Suppressor macrophage treated with lipopolysaccharide for 4 hours (primary cell): ENCODE measurements at regions not wholly inside any gene's neighbourhood (a gene's known extent, or its start where the extent isn't known, plus 50 kb on each side); places are given as distances from the start of the nearest gene placed in this dataset.
"Not testable (repeated sequence)": the region's sequence is repeated elsewhere in the genome, so short reads cannot be mapped to it uniquely, and the experiment has no call there.

Experiments used
- DNase-seq: peaks from one replicate; pipeline ENCODE4 v3.0.0-alpha.2; 2020

DNA sequence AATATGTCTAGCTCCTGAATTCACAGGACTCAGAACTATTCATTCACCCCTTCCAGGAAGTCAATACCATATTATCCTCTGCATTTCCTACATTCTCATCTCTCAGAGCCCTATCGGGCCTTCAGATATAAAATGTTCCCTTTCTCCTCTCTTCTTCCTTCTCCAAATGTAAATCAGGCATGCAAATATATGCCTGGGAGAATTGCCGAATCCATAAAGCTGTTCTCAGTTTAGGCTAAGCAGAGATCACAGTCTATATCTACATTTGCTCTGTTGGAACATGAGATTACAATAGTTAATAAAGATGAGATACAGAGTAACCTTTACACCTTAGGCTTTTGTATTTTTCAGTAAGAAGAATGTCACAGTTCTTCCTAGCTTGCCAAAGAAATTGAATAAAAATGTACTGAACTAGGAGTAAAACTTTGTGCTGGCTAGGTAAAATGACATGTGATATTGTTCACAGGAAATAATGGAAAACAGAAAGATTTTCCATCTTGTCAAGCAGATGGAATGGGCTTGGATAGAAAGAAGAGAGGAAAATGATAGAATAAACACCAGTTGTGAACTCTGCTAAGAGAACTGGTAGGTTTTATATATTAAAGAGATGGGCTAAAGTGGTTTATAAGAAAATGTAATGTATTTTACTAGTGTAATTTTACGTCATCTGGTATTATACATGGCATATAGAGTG lies 161.5 kb downstream of the NRIP1 start:
- no peak for DNase-seq

DNA sequence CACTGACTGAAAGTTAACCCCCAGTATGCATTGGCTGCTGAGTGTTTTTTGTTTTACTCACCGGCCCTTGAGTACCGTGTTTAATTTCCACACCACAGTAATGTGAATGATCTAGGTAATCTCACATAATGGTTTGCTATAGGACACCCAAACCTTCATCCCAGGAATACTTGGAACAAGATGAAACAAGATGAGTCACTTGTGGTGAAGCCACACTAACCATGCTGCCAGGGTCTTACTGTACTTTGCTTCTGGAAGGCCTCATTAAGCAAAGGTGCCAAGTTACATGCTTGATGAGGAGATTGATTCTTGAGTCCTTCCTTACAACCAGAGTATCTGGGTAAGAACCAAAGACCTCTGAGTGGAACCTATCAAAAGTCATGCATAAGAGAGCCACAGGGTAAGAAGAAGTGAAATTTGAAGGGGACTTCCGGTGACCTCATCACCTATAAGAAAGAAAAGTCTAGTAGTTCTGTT lies 163.3 kb downstream of the NRIP1 start:
- peak; percentile 69 for DNase-seq

DNA sequence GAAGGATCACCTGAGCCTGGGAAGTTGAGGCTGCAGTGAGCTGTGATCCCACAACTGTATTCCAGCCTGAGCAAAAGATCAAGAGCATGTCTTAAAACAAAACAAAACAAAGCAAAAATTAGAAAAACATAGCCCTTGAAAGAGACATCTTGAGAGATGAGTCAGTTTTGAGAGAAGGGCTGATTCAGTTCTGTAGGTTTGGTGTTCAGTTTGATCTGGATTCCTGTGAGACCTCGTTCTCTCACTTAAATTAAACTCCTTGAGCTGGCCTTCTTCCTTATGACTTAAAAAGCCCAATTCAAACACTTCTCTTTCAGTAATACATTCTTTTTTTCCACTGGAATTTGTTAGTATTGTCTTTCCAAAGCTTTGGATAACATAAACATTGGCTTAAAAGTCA lies 164.2 kb downstream of the NRIP1 start:
- DNase-seq = no peak

DNA sequence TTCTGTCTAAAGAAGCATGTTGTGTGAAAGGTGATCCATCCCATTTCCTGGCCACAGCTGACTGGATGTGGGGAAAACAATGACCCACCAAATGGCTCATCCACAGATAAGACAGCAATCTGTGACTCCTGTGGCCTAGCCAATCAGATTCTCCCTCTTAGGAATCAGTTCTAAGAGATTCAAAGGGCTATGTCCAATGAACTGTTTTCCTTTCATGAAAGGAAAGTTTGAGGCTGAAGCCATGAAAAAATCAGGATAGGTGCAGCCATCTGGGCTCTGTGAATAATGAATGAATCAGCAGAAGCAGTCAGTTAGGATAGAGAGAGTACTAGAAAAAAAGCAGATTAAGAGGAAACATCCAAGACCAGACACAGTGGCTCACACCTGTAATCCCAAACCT lies 164.7 kb downstream of the NRIP1 start:
- DNase-seq = no peak

DNA sequence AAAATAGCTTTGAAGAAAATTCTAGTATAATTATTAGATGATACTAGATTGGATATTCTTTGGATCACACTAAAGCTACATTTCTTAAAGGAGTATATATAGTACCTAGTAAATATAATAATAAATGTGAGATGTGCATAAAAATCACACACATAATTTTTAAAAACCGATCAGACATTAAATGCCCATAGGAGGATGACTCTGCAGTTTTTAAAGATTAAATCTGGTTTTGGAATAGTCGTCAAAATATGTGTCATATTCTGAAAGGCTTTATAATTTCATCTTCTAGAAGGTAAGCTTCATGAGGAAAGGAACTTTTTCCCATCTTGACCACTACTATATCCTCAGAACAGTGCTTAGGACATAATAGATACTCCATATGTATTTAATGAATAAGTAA lies 169.0 kb downstream of the NRIP1 start:
- no peak for DNase-seq

DNA sequence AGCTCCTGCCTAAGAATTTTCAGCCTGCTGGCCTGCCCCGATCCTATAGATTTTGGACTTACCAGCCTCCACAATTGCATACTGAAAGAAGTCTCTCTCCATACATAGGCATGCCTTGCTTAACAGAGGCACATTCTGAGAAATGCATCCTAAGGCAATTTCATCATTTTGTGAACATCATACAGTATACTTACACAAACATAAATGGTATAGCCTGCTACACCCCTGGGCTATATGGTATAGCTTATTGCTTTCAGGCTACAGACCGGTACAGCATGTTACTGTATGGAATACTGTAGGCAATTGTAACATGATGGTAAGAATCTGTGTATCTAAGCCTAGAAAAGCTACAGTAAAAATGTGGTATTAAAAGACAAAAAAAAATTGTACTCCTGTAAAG lies 174.7 kb downstream of the NRIP1 start:
- DNase-seq = no peak

DNA sequence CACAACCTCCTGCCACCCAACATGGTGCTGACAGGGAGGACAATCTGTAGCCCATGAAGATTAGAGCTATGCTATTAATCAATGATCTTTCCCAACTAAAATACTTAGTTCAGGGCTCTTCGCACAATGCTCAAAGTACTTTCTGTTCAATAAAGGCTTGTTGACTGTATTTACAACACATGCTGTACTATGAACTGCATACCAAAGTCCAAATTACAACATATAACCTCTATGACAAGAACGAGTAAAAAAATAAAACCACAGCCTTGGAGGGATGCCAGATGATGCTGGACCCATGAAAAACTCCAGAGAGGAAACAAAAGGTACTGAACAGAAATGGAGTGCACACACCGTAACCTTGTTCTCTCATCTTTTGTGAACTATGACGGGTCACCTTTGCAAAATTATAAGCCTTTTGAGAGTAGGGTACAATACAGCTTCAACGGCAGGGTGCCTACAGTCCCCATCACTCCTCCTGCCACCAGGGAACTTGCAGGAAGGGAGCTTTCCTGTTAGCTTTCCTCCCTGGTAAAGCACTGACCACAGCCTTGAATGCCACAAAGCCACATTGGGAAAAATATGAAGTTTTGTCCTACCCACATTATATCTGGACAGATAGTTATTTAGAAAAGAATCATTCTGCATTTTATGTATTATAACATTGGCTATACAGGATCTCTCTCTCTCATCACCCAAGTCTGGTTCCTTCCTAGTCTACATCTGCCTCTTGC lies 175.6 kb downstream of the NRIP1 start:
- no peak for DNase-seq

DNA sequence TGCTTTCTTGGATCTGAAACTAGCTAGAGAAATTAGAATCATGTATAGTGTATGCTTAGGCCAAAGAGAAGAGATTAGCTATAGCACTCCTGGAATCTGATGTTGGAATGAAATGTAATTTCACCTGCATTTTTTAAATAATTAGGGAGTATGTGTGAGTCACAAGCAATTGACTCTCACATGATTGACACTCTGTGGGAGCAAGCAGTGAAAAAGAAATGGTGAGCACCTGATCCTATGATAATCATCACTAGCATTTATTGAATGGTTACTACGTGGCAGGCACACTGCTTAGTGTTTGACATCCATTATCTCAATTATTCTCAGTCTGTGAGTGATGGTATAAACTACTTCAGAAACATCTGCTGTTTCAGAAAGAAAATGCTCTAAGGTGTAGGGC lies 176.6 kb downstream of the NRIP1 start:
- DNase-seq = no peak

DNA sequence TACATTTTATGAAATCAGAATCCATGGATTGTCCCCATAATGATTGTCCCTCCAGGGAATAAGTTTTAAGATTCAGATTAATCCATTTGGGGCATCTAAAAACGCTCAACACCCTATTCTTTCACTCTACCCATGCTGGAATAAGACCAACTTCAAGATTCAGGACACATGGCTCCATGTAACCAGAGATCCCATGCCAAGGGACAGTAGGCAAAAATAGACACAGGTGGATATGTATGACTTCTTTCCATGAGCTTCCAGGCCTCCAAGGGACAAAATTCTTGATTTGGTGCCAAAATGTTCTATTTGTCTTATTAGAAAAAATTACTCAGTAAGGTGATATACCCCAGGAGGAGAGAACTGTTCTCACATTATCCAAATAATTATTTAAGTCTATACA lies 178.8 kb downstream of the NRIP1 start:
- no peak for DNase-seq

DNA sequence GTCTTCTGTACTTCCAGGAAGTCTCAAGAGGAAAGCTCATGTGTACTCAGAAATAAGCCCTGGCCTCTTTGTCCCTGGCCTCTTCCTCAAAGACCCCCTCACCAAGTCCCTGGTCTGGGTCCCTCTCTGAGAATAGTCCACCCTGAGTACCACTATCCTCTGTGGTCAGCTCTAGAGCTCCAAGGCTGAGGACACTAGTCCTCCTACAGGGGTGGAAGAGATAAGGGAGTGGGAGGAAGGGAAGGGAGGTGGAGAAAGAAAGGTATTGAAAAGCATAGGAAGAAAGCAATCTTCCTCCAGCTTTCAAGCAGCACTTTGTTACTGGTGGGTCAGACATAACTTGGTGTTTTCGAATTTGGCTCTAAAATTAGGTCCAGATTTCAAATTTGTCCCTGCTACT lies 181.4 kb downstream of the NRIP1 start:
- DNase-seq = no peak

DNA sequence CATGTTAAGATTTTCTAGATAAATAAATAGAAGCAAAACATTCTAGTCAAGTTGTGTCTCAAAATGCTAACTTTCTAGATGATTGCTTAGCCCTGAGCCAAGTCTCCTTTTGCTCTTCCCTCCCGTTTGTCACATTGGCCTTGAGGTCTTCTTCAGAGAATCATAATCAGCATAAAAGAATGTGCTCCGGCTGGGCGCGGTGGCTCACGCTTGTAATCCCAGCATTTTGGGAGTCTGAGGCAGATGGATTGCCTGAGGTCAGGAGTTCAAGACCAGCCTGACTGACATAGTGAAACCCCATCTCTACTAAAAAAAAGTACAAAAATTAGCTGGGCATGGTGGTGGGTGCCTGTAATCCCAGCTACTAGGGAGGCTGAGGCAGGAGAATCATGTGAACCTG lies 182.3 kb downstream of the NRIP1 start:
- DNase-seq = not testable (repeated sequence)

DNA sequence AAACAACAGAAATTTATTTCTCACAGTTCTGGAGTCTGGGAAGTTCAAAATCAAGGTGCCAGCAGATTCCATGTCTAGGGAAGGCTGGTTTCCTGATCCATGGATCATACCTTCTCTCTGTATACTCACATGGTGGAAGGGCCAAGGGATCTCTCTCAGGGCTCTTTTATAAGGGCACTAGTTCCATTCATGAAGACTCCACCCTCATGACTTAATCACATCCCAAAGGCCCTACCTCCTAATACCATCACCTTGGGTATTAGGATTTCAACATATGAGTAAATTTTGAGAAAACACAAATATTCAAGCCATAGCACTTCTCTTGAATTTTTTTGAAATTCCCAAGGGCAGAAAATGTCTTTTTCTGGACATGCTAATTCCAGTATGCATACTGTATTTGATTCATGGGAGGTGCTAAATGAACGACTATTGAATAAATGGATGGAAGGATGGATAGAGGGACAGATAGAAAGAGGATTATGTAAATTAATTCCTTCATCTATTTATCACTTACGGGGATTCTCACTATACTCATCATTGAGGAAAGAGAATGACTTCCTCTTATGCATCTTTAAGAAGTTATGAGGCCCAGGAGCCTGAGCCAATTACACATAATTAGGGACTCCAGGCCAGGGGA lies 182.8 kb downstream of the NRIP1 start:
- DNase-seq = no peak

DNA sequence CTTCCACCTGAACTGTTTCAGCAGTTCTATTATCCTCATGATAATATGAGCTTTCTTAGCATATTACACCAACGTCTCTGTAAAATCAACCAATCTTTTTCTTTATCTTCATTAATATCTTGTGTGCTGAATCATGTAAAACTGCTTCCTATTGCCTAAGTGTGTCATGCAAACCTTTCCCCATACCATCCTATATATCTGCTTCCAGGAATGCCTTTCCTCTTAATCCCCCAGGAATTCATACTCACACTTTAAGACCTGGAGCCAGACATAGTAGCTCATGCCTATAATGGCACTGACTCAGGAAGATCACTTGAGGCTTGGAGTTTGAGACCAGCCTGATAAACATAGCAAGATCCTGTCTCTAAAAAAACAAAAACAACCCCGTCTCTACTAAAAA lies 183.9 kb downstream of the NRIP1 start:
- DNase-seq = no peak

DNA sequence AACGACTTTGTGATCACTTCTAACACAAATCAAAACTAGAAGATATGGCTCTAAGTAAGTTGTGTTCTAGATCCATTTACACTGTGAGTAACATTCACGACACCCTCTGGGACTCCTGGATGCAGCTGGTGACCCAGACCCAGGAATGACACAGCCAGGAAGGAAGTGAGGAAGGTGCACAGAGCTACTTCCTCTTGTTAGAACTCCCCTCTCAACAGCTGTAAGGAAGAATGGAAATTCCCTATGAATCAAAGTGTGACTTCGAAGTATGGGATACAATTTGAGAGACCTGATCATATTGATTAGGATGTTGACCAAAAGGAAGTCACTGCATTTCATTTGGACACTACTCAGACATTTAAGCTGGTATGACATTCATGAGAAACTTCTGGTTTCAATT lies 185.3 kb downstream of the NRIP1 start:
- peak; percentile 70 for DNase-seq

DNA sequence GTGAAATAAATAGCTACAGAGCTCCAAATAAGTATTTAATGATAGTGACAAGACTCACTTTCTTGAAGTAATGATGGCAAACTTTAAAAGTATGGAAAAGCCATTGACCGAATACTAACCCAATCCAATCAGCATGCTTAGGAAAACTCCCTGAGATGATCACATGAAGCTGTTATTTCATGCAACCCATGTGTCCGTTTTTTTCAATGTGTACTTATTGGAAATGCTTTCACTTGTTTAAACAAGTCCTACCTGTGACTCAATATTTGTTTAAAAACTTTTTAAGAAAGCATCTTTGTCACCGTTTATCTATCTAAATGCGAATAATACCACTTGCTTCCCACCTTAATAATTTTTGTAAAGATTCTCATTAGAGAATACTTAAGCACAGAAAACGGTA lies 185.8 kb downstream of the NRIP1 start:
- no peak for DNase-seq

DNA sequence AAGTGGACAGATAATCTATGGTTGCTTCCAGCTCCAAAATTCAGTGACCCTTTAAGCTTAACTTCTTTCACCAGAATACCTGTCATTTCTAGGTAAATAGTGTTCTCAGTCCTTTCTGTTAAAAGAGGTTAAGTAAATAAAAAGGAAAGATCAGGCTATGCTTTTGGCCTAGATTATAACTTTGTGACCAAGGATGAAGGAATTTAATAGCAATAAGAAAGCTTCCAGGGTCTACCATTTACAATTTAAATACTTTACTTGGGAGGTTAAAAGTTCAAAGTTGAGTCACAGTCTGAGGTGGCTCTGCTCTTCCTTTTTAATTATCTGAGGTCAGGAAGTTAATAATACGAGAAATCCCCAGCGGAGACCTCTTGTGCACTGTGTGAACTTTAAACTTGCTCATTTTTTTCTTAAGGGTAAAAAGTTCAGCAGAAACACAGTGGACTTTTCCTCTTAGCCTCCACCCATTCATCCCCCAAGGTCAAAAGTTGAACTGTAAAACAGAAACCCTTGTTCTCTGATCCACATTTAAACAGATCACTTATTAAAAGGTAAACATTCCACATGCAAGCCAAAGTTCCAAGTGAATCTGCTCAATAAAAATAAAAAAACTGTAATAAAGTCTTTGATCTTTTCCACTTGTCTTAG lies 187.1 kb downstream of the NRIP1 start:
- DNase-seq = peak; percentile 61

DNA sequence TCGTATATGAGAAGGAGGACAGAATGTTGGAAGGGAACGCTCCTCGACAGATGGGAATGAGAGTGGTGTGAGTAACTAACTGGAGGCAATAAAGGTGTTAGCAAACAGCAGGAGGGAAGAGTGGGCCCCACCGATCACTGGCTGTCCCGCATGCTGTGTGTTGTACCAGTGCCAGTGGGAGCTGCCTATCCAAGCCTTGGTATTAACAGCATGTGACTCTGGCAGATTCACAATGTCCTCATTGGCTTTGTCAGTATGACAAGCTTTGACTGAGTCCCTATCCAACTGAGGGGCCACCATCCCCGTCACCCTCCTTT lies 188.3 kb downstream of the NRIP1 start:
- DNase-seq = no peak

DNA sequence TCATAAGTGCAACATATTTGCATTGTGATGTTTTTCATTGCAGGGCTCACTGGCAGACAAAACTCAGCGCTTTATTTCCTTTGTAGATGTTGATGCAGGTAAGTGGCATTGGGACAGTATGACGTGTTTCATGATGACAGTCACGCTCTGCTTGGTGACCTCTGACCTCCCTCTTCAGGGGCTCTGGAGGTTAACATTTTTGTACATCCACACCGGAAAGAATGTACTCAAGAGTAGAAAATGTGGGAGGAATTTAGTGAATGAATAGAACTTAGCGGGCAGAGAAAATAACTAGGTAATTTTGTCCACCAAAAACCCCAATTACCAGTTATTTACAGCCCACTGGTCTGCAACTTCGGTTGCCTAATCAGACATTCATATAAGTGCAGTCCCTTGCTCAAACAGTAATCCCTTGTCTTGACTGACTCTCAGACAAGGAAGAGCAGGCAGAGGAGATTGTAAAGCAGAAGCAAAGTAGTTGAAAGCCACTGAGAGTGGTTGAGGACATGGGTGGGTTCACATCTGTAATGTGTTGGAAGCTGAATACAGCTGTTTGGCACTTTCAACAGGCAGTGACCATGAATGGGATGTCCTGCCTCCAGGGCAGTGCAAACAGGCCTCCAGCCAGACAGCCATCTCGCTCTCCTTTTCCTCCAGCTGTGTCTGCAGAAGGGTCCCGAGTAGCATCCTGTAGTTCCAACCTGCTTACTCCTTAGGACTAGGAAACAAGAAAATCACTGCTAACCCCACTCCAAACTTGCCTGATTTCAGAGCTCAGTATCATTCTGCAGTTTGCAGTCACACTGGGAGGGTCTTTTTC lies 188.9 kb downstream of the NRIP1 start:
- DNase-seq = no peak

DNA sequence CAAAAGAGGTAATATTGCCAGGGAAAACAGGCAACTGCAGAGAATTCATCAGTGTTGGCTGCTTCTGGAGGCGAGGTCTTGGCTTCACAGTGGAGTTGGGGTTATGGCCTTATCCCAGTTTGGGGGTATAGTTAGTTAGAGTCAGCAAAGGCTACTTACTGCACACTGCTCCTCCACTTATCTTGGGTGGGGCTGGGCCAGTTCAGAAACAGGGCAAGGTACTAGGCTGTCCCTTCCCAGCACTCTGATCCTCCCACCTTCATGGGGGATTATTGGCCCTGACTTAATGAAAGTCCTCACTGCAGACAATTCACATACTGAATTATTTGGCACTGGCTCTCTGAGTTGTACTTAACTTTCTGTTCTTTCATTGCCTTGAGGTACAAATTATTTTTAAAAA lies 189.6 kb downstream of the NRIP1 start:
- DNase-seq = no peak

DNA sequence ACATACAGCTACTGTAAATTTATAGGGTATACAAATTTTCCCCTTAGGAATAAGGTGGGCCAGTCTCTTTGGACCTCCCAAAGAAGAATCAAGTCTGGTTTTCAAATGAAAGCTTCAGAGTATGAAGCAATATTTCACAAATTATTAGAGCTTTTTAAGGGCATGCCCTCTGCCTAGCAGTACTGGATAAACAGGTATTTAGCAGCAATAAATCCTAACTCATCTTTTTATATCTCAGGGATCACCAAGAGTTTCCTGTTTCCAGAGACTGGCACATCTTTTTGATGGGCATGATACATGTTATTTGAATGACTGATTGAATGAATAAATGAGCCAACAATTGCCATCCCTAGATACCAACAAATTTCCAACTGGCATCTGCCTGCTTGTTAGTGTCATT lies 190.4 kb downstream of the NRIP1 start:
- no peak for DNase-seq

DNA sequence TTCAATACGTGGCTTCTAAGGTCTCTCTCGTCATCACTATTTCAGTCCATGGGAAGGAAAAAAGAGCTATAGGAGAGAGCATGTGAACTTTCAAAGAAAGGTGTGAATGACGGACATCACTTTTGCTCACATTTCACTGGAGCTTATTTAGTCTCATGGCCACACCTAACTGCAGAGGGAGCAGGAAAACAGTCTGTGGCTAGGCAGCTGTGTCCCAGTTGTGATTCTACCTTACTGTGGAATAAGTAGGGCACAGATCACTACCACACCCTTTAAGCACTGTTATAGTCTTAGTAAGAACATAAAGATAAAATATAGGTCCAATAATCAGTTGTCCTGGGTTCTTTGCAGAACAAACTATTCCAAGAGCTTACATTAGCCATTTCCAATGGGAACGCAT lies 192.9 kb downstream of the NRIP1 start:
- no peak for DNase-seq

DNA sequence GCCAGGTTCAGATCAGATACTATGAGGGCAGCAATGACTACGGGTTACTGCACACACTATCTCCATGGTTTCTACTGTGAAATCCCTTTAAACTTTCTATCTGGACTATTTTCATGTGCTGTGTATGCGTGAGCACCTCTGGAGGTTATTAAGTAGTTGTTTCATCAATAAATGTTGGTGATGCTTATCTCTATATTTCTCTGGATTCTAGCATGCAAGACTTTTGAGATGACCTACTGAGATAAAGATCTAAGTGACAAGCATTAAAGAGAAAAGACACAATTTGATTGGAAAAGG lies 194.0 kb downstream of the NRIP1 start:
- DNase-seq = no peak
